BLaER1 treated with 17β-estradiol and CSF1 and Interleukin-3, amounts not matched to agents 10 nM and 100 nM (cell line): ENCODE measurements at regions not wholly inside any gene's neighbourhood (a gene's known extent, or its start where the extent isn't known, plus 50 kb on each side); places are given as distances from the start of the nearest gene placed in this dataset.

Experiments
- H3K27ac ChIP-seq, 11 experiments: shearing (Covaris generic); formaldehyde crosslinking; 2 replicates each; pipeline ENCODE4 v1.8.1; 2022
- H3K27me3 ChIP-seq, 11 experiments: shearing (Covaris generic); formaldehyde crosslinking; 2 replicates each; pipeline ENCODE4 v1.8.1; 2022
- H3K36me3 ChIP-seq, 11 experiments: shearing (Covaris generic); formaldehyde crosslinking; 2 replicates each; pipeline ENCODE4 v1.8.1; 2022
- H3K4me1 ChIP-seq, 10 experiments: shearing (Covaris generic); formaldehyde crosslinking; 2 replicates each; pipeline ENCODE4 v1.8.1; 2022
- H3K4me2 ChIP-seq, 11 experiments: shearing (Covaris generic); formaldehyde crosslinking; 2 replicates each; pipeline ENCODE4 v1.8.1; 2022
- H3K4me3 ChIP-seq, 10 experiments: shearing (Covaris generic); formaldehyde crosslinking; 2 replicates each; pipeline ENCODE4 v1.8.1; 2022
- H3K9ac ChIP-seq, 11 experiments: shearing (Covaris generic); formaldehyde crosslinking; 2 replicates each; pipeline ENCODE4 v1.8.1; 2022
- H3K9me3 ChIP-seq, 11 experiments: shearing (Covaris generic); formaldehyde crosslinking; replicated peaks in 1 of 11; 2 replicates each; pipeline ENCODE4 v1.8.1; 2022
- H4K20me1 ChIP-seq, 11 experiments: shearing (Covaris generic); formaldehyde crosslinking; 2 replicates each; pipeline ENCODE4 v1.8.1; 2022
- Cebpa-rat ChIP-seq, 11 experiments: shearing (Covaris generic); IDR thresholded peaks; 2 replicates each; pipeline ENCODE4 v1.8.1; 2022

DNA sequence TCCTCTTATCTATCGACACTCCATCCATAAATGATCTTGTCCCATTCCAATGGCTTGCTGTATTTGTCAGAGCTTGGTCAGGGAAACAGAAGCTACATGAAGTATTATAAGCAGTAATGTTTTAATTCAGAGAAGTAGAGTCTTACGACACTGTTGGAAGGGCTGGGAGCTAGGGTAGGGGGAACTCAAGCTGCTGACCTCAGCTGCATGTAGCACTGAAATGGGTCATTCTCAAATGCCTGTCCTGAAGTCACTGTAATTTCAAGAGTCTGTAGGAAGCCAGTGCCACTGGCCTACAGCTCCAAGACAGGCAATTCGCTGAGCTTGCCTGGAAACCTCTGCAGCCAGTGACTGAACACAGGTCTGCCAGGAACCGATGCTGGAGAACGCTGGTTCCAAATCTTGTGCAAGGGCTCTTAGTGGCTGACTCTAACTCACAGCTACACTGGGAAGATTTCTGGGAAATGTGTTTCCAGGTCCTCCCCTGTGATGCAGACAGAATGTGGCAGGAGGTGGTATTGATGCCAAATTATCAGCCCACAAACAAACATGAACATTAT is 532.4 kb downstream of the CCDC171 start:
- no peaks in the 10 kb centered on the region for H3K36me3 ChIP-seq
- no peaks in the 10 kb centered on the region for H3K27me3 ChIP-seq
- H3K4me2 ChIP-seq, result 0 out of 22 replicates have a peak overlapping the region, but pooled peaks of 1 of the 11 experiments have one; percentile 12
- H3K4me1 ChIP-seq, result peaks cover 0 to 8% (median 0%) of the 10 kb centered on the region in 10 experiments; a peak in 2 of 20 replicates
- H3K9me3 ChIP-seq, result peaks cover 0 to 15% (median 5%) of the 10 kb centered on the region in 11 experiments; a peak in 3 of 22 replicates
- H3K9ac ChIP-seq, result no peak overlapping the region
- no peak overlapping the region for H3K27ac ChIP-seq
- TF ChIP-seq Cebpa-rat (IDR thresholded peaks at IDR 0.05), result no peak
- no peak overlapping the region for H3K4me3 ChIP-seq
- no peaks in the 10 kb centered on the region for H4K20me1 ChIP-seq

- peaks cover 0 to 14% (median 0%) of the 10 kb centered on the region in 10 experiments; a peak in 6 of 20 replicates for H3K4me1 ChIP-seq
- TF ChIP-seq Cebpa-rat (IDR thresholded peaks at IDR 0.05), result no peak
- H3K9me3 ChIP-seq, result peaks cover 5 to 25% (median 7%) of the 10 kb centered on the region in 11 experiments; a peak in 13 of 22 replicates
- no peaks in the 10 kb centered on the region for H4K20me1 ChIP-seq
- H3K27ac ChIP-seq, result no peak overlapping the region
- H3K27me3 ChIP-seq, result no peaks in the 10 kb centered on the region
- H3K9ac ChIP-seq, result no peak overlapping the region
- H3K4me3 ChIP-seq, result no peak overlapping the region
- H3K36me3 ChIP-seq, result no peaks in the 10 kb centered on the region
- no peak overlapping the region for H3K4me2 ChIP-seq
These were observed 538.2 kb downstream of the CCDC171 start for GRCh38 chr9:16090907-16091629.

- peaks cover 0 to 25% (median 7%) of the 10 kb centered on the region in 11 experiments; a peak in 13 of 22 replicates for H3K9me3 ChIP-seq
- no peaks in the 10 kb centered on the region for H3K27me3 ChIP-seq
- no peak for TF ChIP-seq Cebpa-rat (IDR thresholded peaks at IDR 0.05)
- no peaks in the 10 kb centered on the region for H4K20me1 ChIP-seq
- H3K4me3 ChIP-seq, result no peak overlapping the region
- no peak overlapping the region for H3K27ac ChIP-seq
- no peak overlapping the region for H3K9ac ChIP-seq
- no peaks in the 10 kb centered on the region for H3K36me3 ChIP-seq
- H3K4me2 ChIP-seq, result peak overlapping the region in 8 of 11 experiments; percentile 1 to 50 (median 20); a peak in 9 of 22 replicates
- H3K4me1 ChIP-seq, result peaks cover 0 to 14% (median 0%) of the 10 kb centered on the region in 10 experiments; a peak in 6 of 20 replicates
These were observed 539.6 kb downstream of the CCDC171 start for GRCh38 chr9:16092142-16093091.

DNA sequence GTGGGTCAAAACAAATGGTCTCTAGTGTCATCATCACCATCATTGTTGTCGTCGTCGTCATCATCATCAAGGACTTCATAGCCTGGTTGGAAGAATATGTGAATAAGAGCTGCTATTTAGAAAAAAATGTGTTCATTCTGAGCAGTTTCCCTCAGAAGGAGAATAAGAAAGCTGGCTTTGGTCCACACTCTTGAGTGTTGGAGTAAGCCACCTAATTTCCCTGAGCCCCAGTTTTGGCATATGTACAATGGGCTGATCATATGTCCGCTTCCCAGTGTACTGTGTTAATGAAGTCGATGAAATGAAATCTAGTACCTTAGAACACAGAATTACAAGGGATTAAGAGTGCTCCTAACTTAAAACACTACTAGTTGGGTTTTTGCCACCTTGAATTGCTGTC is 545.5 kb downstream of the CCDC171 start:
- Histone ChIP-seq H3K36me3 (no peaks in the 10 kb centered on the region), H3K4me1 (no peaks in the 10 kb centered on the region), H3K4me2 (no peak overlapping the region), H3K27ac (no peak overlapping the region), H3K27me3 (no peaks in the 10 kb centered on the region), H4K20me1 (no peaks in the 10 kb centered on the region), H3K9ac (no peak overlapping the region), H3K4me3 (no peak overlapping the region), H3K9me3 (peaks cover 0 to 25% (median 7%) of the 10 kb centered on the region in 11 experiments; a peak in 13 of 22 replicates)
- TF ChIP-seq Cebpa-rat (IDR thresholded peaks at IDR 0.05), result no peak

DNA sequence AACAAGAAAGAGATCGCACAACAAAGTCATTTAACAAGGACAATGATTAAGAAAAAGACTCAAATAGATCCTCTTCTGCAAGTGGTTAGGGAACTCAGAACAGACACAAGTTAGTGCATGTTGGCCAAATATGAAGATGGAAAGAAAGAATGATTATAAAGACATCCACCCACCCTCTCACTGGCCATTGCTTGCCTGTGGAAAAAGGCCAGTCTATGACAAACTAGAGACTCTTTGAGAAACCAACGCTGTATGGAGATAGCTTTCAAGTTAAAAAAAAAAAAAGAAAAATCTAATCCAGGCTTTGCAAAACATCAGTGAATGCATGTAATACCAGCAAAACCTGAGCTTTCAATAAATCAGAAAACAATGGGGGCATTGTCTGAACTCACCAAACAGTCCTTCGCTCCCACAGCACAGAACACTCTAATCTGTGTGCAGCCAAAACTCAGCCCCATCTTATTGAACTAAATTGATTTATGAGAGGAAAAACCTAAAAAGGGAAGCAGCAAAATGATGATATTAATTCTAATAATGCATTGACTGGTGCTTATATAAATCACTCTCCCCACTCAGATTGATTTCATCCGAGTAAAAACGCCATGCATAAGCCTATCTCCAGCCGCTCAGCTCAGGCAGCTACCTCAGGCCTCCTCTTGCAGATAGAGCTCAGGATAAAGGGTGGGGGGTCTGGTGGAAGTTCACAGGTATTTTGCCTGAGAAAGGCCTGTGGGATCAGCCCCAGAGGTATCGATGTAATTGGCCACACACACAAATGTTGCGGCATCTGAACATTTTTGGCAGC is 547.1 kb downstream of the CCDC171 start:
- no peak overlapping the region for H3K27ac ChIP-seq
- TF ChIP-seq Cebpa-rat (IDR thresholded peaks at IDR 0.05), result no peak

GRCh38 chr9:16100537-16101091 is 547.8 kb downstream of the CCDC171 start:
- no peak for TF ChIP-seq Cebpa-rat (IDR thresholded peaks at IDR 0.05)
- no peaks in the 10 kb centered on the region for H3K36me3 ChIP-seq
- H3K9ac ChIP-seq, result no peak overlapping the region
- H3K27me3 ChIP-seq, result no peaks in the 10 kb centered on the region
- H3K27ac ChIP-seq, result no peak overlapping the region
- H3K4me1 ChIP-seq, result no peaks in the 10 kb centered on the region
- no peak overlapping the region for H3K4me2 ChIP-seq
- no peak overlapping the region for H3K4me3 ChIP-seq
- peaks cover 0 to 9% (median 0%) of the 10 kb centered on the region in 11 experiments; a peak in 4 of 22 replicates for H3K9me3 ChIP-seq
- no peaks in the 10 kb centered on the region for H4K20me1 ChIP-seq

More for the DNA sequence above, 547.1 kb downstream of the CCDC171 start:
- H3K9ac ChIP-seq, result no peak overlapping the region
- H3K9me3 ChIP-seq, result peaks cover 0 to 11% (median 3%) of the 10 kb centered on the region in 11 experiments; a peak in 11 of 22 replicates
- H3K4me3 ChIP-seq, result no peak overlapping the region
- H4K20me1 ChIP-seq, result no peaks in the 10 kb centered on the region
- H3K4me1 ChIP-seq, result no peaks in the 10 kb centered on the region
- no peaks in the 10 kb centered on the region for H3K27me3 ChIP-seq
- no peak overlapping the region for H3K4me2 ChIP-seq
- no peaks in the 10 kb centered on the region for H3K36me3 ChIP-seq

DNA sequence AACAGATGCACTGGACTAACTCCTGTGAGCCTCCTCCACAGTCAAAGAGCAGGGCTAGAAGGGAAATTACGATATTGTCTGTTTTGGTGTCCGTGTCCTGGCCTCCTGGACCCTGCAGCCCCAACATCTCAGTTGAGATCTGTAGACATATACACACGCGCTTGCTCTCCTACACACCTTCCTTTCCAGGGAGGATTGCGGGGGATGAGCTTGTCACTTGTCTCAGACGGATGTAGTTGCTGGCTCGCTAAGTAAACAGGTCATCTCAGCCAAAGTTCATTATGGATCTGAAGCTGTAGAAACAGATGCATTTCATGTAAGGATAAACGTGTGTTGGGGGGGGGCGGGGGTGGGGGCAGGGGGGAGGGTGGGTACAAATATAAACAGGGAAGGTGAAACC is 549.3 kb downstream of the CCDC171 start:
- no peak for TF ChIP-seq Cebpa-rat (IDR thresholded peaks at IDR 0.05)
- H3K4me3 ChIP-seq, result no peak overlapping the region
- H3K4me1 ChIP-seq, result no peaks in the 10 kb centered on the region
- H3K9me3 ChIP-seq, result peaks cover 0 to 9% (median 0%) of the 10 kb centered on the region in 11 experiments; a peak in 4 of 22 replicates
- no peaks in the 10 kb centered on the region for H3K36me3 ChIP-seq
- H3K27ac ChIP-seq, result no peak overlapping the region
- H3K9ac ChIP-seq, result no peak overlapping the region
- no peaks in the 10 kb centered on the region for H3K27me3 ChIP-seq
- no peak overlapping the region for H3K4me2 ChIP-seq
- H4K20me1 ChIP-seq, result no peaks in the 10 kb centered on the region
